ENCODE measurements at regions not wholly inside any gene's neighbourhood (a gene's known extent, or its start where the extent isn't known, plus 50 kb on each side); places are given as distances from the start of the nearest gene placed in this dataset.
"Not testable (repeated sequence)": the region's sequence is repeated elsewhere in the genome, so short reads cannot be mapped to it uniquely, and the experiment has no call there.

- no peak for DNase-seq (ENCODE audit: low spot score)
Observed at GRCh38 chrX:35406386-35406785, 391.8 kb upstream of the MAGEB16 start.

GRCh38 chrX:35416782-35417181 is 381.4 kb upstream of the MAGEB16 start:
- no peak for DNase-seq (ENCODE audit: low spot score)

DNA sequence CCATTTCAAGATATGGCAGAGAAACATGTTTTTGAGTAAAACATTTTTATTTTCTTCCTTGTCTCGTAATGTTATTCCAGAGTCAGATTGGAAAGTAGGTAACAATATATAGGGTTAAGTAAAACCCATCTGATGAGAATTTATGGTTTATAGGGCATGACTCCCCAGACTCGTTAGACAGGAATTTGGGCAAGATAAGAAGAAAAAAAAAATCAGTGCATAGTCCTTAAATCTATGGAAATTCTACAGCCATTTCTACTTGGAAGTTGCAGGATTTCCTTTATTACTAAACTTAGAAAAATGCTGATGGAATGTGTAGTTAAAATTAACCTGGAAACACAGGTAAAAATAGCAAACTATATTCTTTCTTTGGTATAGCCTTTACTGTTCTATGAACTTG is 366.1 kb upstream of the MAGEB16 start:
- DNase-seq (ENCODE audit: low spot score), result no peak

GRCh38 chrX:35439034-35439660 is 359.0 kb upstream of the MAGEB16 start:
- no peak for DNase-seq (ENCODE audit: low spot score)

GRCh38 chrX:35439692-35440091 is 358.4 kb upstream of the MAGEB16 start:
- DNase-seq (ENCODE audit: low spot score), result no peak

DNA sequence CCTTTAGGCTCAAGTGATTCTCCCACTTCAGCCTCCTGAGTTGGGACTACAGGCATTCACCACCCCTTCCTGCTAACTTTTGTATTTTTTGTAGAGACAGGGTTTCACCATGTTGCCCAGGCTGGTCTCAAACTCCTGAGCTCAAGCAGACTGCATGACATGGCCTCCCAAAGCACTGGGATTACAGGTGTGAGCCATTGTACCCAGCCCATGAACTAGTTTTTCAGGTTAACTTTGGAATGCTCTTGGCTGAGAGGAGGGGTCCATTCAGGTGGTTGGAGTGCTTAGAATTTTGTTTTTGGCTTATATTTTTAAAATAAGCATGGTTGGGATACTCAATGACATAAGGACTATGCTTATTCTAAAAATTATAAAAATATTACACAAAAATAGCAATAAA is 355.7 kb upstream of the MAGEB16 start:
- DNase-seq (ENCODE audit: low spot score), result no peak

- not testable (repeated sequence) for DNase-seq (ENCODE audit: low spot score)
Observed at GRCh38 chrX:35443091-35443582, 355.0 kb upstream of the MAGEB16 start.

DNA sequence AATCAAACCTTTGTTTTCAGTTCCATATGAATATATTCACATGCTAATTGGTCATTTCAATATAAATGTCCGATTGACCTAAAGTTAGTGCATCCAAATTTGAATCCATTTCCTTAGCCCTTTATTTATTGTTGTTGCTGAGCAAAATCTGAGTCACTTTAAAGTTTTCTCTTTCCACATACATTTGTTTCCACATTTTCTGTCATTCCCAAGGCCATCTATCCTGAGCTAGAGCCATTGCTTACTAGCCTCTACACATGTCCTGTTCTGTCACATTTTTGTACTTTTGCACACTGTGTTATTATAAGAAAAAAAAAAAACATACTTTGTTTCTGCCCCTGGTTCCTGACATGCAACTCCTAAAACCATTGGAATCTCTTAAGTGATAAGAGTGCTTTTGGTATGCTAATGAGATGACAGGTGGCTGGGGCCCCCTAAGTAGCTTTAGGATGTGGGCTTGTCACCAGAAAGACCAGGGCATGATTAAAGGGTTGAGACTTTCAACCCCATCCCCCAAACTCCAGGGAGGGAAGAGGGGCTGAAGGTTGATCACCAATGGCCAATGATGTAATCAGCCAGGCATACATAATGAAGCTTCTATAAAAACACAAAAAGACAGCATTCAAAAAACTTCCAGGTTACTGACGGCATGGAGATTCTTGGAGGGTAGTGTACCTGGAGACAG is 353.3 kb upstream of the MAGEB16 start:
- no peak for DNase-seq (ENCODE audit: low spot score)

GRCh38 chrX:35445912-35446311 is 352.2 kb upstream of the MAGEB16 start:
- DNase-seq (ENCODE audit: low spot score), result no peak

DNA sequence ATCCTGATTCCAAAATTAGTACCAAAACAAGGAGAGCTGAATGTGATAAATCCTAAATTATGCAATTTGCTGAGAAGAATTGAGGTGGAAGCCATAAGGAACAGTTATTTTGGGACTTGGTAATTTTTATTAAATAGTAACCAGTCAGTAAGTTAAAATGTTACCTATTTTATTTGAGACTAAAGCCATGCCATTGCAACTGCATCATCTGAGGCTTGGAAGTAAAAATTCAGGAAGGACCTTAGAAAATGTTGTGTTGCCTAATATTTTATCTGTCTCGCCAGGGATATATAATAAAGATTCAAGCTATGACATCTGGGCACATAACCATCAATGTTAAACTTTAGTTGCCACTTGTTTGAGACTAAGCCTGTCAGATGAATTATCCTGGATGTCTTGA is 341.3 kb upstream of the MAGEB16 start:
- no peak for DNase-seq (ENCODE audit: low spot score)

DNA sequence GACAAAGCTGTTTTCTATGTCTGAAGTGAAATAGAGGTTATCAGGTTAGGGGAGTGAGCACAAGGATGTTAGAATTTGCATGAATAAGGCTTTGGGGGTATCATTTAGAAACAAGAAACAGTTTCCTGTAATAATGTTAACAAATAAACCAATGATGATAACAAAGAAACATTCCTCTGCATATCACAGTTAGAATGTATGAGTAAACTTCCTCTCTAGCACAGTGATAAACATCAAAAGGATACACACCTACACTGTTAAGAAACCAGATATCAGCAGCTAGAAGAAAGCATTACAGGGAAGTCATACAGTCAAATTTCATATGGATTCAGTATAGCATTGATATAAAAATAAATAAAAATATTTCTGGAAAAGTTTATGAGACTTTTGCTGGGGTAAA is 340.0 kb upstream of the MAGEB16 start:
- DNase-seq (ENCODE audit: low spot score), result no peak

DNA sequence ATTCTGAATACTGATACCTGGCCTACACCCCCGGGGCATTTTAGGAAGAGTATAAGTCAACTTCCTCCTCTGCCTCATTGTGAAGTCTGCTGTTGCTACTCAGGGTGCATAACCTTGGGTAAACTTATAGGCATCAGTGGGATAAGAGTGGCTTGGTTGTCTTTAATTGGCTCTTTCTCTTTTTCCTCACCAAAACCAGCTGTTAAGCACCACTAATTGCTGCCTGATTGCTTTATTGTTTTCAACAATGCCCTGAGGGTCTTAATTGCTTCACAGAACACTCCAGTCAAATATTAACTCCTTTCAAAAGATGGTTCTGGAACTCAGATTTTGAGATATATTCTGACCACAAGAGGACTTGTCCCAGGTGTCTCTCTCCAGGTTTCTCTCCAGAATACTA is 337.0 kb upstream of the MAGEB16 start:
- no peak for DNase-seq (ENCODE audit: low spot score)

DNA sequence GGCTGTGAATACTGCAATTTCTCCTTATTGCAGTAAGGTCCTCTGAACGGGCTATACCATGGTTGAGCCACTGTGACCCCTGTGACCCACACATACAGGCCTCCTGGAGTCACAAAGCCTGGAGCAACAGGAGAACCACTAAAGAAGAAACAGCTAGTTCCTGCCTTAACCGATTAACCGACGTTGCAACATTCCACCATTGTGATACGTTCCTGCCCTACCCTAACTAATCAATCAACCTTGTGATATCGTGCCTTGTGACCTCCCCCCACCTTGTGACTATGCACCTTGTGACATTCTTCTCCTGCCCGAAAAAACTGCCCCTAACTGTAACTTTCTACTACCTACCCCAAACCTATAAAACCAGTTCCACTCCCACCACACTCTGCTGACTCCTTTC is 301.5 kb upstream of the MAGEB16 start:
- not testable (repeated sequence) for DNase-seq (ENCODE audit: low spot score)

GRCh38 chrX:35497453-35497852 is 300.7 kb upstream of the MAGEB16 start:
- not testable (repeated sequence) for DNase-seq (ENCODE audit: low spot score)

DNA sequence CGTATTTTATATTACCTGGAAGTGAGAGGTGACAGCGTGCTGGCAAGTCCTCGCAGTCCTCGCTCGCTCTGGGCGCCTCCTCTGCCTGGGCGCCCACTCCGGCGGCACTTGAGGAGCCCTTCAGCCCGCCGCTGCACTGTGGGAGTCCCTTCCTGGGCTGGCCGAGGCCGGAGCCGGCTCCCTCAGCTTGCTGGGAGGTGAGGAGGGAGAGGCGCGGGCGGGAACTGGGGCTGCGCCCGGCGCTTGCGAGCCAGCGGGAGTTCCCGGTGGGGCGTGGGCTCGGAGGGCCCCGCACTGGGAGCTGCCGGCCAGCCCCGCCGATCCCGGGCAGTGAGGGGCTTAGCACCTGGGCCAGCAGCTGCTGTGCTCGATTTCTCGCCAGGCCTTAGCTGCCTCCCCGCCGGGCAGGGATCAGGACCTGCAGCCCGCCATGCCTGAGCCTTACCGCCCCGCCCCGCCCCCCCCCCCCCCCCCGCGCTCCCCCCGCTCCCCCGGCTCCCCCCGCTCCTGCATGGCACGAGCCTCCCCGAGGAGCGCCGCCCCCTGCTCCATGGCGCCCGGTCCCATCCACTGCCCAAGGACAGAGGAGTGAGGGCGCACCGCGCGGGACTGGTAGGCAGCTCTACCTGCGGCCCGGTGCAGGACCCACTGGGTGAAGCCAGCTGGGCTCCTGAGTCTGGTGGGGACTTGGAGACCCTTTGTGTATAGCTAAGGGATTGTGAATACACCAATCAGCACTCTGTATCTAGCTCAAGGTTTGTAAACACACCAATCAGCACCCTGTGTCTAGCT is 298.9 kb upstream of the MAGEB16 start:
- no peak for DNase-seq (ENCODE audit: low spot score)

- no peak for DNase-seq (ENCODE audit: low spot score)
Observed at GRCh38 chrX:35507701-35508100, 290.4 kb upstream of the MAGEB16 start.

- not testable (repeated sequence) for DNase-seq (ENCODE audit: low spot score)
Observed at GRCh38 chrX:35548003-35548402, 250.1 kb upstream of the MAGEB16 start.

- DNase-seq (ENCODE audit: low spot score), result no peak
Observed at GRCh38 chrX:35557916-35558315, 240.2 kb upstream of the MAGEB16 start.

DNA sequence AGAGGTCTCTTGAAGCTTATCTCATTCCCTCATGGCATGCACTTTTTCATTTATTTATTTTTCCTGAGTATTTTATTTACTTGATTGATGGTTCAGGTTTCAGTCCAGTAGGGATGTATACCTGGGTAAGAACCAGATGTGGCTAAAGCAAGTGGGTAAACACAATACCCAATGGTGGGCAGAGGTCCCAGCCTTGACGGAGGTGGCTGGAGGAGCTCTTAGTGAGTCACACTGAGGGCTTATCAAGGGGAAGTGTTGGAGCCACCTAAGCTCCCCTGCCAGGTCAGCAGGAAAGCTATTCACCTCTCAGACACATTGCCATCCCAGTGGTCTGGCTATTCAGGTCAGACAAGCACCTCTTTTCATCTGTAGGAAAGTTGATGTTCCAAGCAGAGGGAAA is 236.2 kb upstream of the MAGEB16 start:
- no peak for DNase-seq (ENCODE audit: low spot score)

- DNase-seq (ENCODE audit: low spot score), result no peak
Observed at GRCh38 chrX:35562395-35562794, 235.7 kb upstream of the MAGEB16 start.

DNA sequence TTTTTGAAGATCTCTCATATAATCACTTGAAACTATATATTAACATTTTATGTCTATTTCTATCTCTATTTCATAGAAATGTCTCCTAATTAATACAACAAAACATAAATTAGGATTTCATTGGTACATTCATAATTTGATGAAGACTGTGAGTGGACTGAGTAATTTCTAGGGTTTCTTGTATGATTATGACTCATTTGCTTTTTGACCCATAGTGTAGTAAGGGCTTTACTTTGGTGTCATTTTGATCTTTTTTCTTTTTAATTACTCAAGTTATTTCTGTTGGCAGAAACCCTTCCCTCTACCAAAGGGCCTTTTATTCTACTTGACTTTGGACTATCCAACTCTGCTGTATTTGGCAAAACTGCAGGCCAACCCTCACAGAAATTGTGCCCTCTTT is 207.9 kb upstream of the MAGEB16 start:
- DNase-seq (ENCODE audit: low spot score), result no peak

- not testable (repeated sequence) for DNase-seq (ENCODE audit: low spot score)
Observed at GRCh38 chrX:35611562-35611961, 186.6 kb upstream of the MAGEB16 start.

DNA sequence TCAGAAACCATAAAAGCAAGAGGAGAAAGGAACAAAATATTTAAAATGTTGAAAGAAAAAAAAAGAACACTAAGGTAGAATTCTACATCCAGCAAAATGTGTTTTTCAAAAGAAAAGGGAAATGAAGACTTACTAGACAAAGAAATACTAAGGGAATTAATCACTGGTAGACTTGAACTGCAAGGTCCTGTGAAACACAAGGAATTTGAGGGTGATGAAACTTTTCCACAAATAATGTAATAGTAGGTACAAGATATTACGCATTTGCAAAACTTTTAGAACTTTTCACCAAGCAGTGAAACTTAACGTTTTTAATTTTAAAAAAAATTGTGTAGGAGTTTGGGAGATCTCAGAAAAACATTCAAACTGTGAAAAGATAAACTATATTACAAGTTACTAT is 180.3 kb upstream of the MAGEB16 start:
- DNase-seq (ENCODE audit: low spot score), result no peak
